GM08714 (cell line): ENCODE measurements at regions not wholly inside any gene's neighbourhood (a gene's known extent, or its start where the extent isn't known, plus 50 kb on each side); places are given as distances from the start of the nearest gene placed in this dataset.
"Not testable (repeated sequence)": the region's sequence is repeated elsewhere in the genome, so short reads cannot be mapped to it uniquely, and the experiment has no call there.

Experiments
- H3K4me3 ChIP-seq: fragments of 200-500 bp; sonication (Bioruptor generic); 2 replicates; pipeline ENCODE4 v1.5.1; 2014; ENCODE audit warnings: mild to moderate bottlenecking, low read length, inconsistent platforms
- ZNF274 ChIP-seq: IDR thresholded peaks from 2 replicates; pipeline ENCODE4 v1.6.1; 2012; ENCODE audit warnings: mild to moderate bottlenecking, low read depth, low read length

GRCh38 chr4:75135068-75135825, 202.3 kb downstream of the PARM1 start:
- no peak overlapping the region for H3K4me3 ChIP-seq
- TF ChIP-seq ZNF274: no peak

GRCh38 chr4:75126870-75127269, 194.0 kb downstream of the PARM1 start:
- not testable (repeated sequence) for H3K4me3 ChIP-seq

DNA sequence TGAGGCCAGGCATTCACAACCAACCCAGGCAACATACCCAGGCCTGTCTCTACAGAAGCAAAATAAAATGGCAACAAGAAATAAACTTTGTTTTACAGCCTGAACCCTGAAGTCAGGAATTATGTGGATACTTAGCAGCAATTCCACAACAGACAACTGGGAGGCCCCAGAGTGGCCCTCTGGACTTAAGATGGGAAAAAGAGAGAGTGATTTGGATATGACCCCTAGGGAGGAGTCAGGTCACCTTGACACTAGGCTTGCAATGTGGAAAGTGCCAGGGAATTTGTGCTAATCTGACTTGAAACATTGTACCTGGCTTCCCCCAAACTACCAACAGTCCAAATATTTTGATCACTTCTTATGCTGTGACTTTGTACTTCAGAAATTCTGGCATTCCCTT, 193.1 kb downstream of the PARM1 start:
- TF ChIP-seq ZNF274: no peak
- H3K4me3 ChIP-seq: no peak overlapping the region

GRCh38 chr4:75122424-75123014, 189.6 kb downstream of the PARM1 start:
- no peak for TF ChIP-seq ZNF274
- no peak overlapping the region for H3K4me3 ChIP-seq

DNA sequence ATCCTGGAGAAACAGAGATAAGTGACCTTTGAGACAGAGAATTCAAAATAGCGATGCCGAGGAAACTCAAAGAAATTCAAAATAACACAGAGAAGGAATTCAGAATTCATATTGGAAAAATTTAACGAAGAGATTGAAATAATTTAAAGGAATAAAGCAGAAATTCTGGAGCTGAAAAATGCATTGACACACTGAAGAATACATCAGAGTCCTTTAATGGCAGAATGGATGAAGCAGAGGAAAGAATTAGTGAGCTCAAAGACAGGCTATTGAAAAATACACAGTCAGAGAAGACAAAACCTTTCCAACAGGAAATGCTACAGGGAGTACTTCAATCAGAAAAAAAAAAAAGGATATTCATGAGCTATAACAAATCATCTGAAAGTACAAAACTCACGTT, 185.8 kb downstream of the PARM1 start:
- TF ChIP-seq ZNF274: no peak
- no peak overlapping the region for H3K4me3 ChIP-seq

- no peak overlapping the region for H3K4me3 ChIP-seq
- no peak for TF ChIP-seq ZNF274
Measured at GRCh38 chr4:75110061-75110460, 177.1 kb downstream of the PARM1 start.

GRCh38 chr4:75107755-75108612, 175.1 kb downstream of the PARM1 start:
- no peak overlapping the region for H3K4me3 ChIP-seq
- TF ChIP-seq ZNF274: no peak

GRCh38 chr4:75102787-75103085, 169.8 kb downstream of the PARM1 start:
- TF ChIP-seq ZNF274: no peak
- H3K4me3 ChIP-seq: no peak overlapping the region

- no peak for TF ChIP-seq ZNF274
- no peak overlapping the region for H3K4me3 ChIP-seq
Measured at GRCh38 chr4:75101906-75102786, 169.2 kb downstream of the PARM1 start.
